ENCODE measurements at regions not wholly inside any gene's neighbourhood (a gene's known extent, or its start where the extent isn't known, plus 50 kb on each side); places are given as distances from the start of the nearest gene placed in this dataset.

- Histone ChIP-seq H3K27ac (ENCODE audit: low read depth, low read length) (no peak overlapping the region), H3K9ac (ENCODE audit: low read length in 5 of 5) (no peak overlapping the region), H3K36me3 (ENCODE audit: control insufficient read depth in 5 of 5, insufficient read depth in 5 of 5, low read length in 5 of 5) (no peaks in the 10 kb centered on the region), H3K9me3 (ENCODE audit: control insufficient read depth in 5 of 5, low read length in 5 of 5) (no peaks in the 10 kb centered on the region), H3K4me3 (ENCODE audit: low read depth in 1 of 5, low read length in 5 of 5) (no peak overlapping the region), H3K4me1 (ENCODE audit: control insufficient read depth in 5 of 5, insufficient read depth in 5 of 5, low read length in 5 of 5) (peaks cover 0 to 15% (median 3%) of the 10 kb centered on the region in 5 donors), H3K27me3 (ENCODE audit: control insufficient read depth in 5 of 5, insufficient read depth in 4 of 5, low read length in 5 of 5) (peaks cover 0 to 3% (median 0%) of the 10 kb centered on the region in 5 donors)
Measured at GRCh38 chr2:16320716-16321115, 344.9 kb downstream of the CYRIA start.

GRCh38 chr2:16319551-16320121 lies 346.0 kb downstream of the CYRIA start:
- Histone ChIP-seq H3K36me3 (ENCODE audit: control insufficient read depth in 5 of 5, insufficient read depth in 5 of 5, low read length in 5 of 5) (no peaks in the 10 kb centered on the region), H3K27me3 (ENCODE audit: control insufficient read depth in 5 of 5, insufficient read depth in 4 of 5, low read length in 5 of 5) (peaks cover 0 to 3% (median 0%) of the 10 kb centered on the region in 5 donors), H3K27ac (ENCODE audit: low read depth, low read length) (no peak overlapping the region), H3K9me3 (ENCODE audit: control insufficient read depth in 5 of 5, low read length in 5 of 5) (no peaks in the 10 kb centered on the region), H3K4me3 (ENCODE audit: low read depth in 1 of 5, low read length in 5 of 5) (no peak overlapping the region), H3K4me1 (ENCODE audit: control insufficient read depth in 5 of 5, insufficient read depth in 5 of 5, low read length in 5 of 5) (peaks cover 0 to 15% (median 3%) of the 10 kb centered on the region in 5 donors), H3K9ac (ENCODE audit: low read length in 5 of 5) (no peak overlapping the region)

- Histone ChIP-seq H3K4me1 (ENCODE audit: control insufficient read depth in 5 of 5, insufficient read depth in 5 of 5, low read length in 5 of 5) (peaks cover 0 to 11% (median 3%) of the 10 kb centered on the region in 5 donors), H3K27me3 (ENCODE audit: control insufficient read depth in 5 of 5, insufficient read depth in 4 of 5, low read length in 5 of 5) (peaks cover 0 to 3% (median 0%) of the 10 kb centered on the region in 5 donors), H3K27ac (ENCODE audit: low read depth, low read length) (no peak overlapping the region), H3K9me3 (ENCODE audit: control insufficient read depth in 5 of 5, low read length in 5 of 5) (no peaks in the 10 kb centered on the region), H3K4me3 (ENCODE audit: low read depth in 1 of 5, low read length in 5 of 5) (no peak overlapping the region), H3K9ac (ENCODE audit: low read length in 5 of 5) (no peak overlapping the region), H3K36me3 (ENCODE audit: control insufficient read depth in 5 of 5, insufficient read depth in 5 of 5, low read length in 5 of 5) (no peaks in the 10 kb centered on the region)
Measured at GRCh38 chr2:16318474-16319195, 347.0 kb downstream of the CYRIA start.

DNA sequence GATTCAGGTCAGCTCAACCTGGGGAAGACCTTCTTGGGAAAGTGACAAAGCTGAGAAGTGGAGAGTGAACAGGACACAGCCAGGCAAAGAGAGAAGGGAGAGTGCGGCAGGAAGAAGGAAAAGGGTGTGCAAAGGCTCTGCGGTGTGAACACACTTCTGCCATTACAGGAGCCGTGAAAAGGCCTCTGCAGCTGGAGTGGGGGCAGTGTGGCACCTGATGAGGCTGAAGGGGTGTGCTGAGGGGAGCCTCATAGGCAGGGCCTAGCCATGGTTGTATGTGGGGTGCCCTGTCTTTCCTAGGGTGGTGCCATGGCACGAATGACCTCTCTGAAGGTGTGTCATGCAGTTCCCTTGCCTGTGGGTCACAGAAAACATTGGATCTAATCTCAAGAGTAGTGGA lies 347.6 kb downstream of the CYRIA start:
- Histone ChIP-seq H3K36me3 (ENCODE audit: control insufficient read depth in 5 of 5, insufficient read depth in 5 of 5, low read length in 5 of 5) (no peaks in the 10 kb centered on the region), H3K9me3 (ENCODE audit: control insufficient read depth in 5 of 5, low read length in 5 of 5) (no peaks in the 10 kb centered on the region), H3K27me3 (ENCODE audit: control insufficient read depth in 5 of 5, insufficient read depth in 4 of 5, low read length in 5 of 5) (peaks cover 0 to 3% (median 0%) of the 10 kb centered on the region in 5 donors), H3K4me1 (ENCODE audit: control insufficient read depth in 5 of 5, insufficient read depth in 5 of 5, low read length in 5 of 5) (peaks cover 0 to 10% (median 3%) of the 10 kb centered on the region in 5 donors), H3K4me3 (ENCODE audit: low read depth in 1 of 5, low read length in 5 of 5) (no peak overlapping the region), H3K27ac (ENCODE audit: low read depth, low read length) (no peak overlapping the region), H3K9ac (ENCODE audit: low read length in 5 of 5) (no peak overlapping the region)

- Histone ChIP-seq H3K4me1 (ENCODE audit: control insufficient read depth in 5 of 5, insufficient read depth in 5 of 5, low read length in 5 of 5) (peaks cover 0 to 3% (median 2%) of the 10 kb centered on the region in 5 donors), H3K36me3 (ENCODE audit: control insufficient read depth in 5 of 5, insufficient read depth in 5 of 5, low read length in 5 of 5) (no peaks in the 10 kb centered on the region), H3K9me3 (ENCODE audit: control insufficient read depth in 5 of 5, low read length in 5 of 5) (no peaks in the 10 kb centered on the region), H3K4me3 (ENCODE audit: low read depth in 1 of 5, low read length in 5 of 5) (no peak overlapping the region), H3K27me3 (ENCODE audit: control insufficient read depth in 5 of 5, insufficient read depth in 4 of 5, low read length in 5 of 5) (peaks cover 0 to 3% (median 0%) of the 10 kb centered on the region in 5 donors), H3K27ac (ENCODE audit: low read depth, low read length) (no peak overlapping the region), H3K9ac (ENCODE audit: low read length in 5 of 5) (no peak overlapping the region)
Measured at GRCh38 chr2:16317211-16317830, 348.3 kb downstream of the CYRIA start.

DNA sequence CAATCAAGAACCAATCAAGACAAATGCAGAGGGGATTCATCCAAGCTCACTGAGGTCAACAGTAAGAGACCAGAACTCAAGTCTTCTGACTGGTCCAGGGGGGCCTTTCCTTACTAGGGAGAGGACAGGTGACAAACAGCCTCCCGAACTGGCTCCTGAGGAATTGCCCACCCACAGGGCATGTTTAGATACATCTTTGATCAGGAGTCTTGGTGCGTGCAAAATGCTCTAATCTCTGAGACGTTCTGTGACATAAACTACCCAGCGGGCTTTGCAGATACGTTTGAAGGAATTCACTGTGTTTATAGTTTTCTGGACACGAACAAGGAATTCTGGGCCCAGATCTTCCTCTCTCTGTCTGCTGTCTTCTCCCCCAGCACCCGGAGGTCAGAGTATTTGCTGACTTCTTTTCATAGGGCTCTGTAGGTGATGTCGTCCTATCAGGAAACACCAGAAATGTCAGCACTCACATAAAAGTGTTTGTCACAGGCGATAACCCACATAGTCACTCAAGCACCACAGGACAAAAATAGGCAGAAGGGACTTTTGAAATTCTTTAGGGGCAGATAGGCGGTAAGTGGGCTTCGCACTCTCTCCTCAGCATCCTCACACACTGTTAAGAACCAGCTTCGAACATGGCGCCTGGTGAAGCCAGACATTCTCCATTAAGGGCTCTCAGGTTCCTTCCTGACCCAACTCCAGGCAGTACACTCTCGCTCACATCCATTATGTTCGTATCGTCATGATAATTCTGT lies 349.0 kb downstream of the CYRIA start:
- no peak overlapping the region for H3K9ac ChIP-seq (ENCODE audit: low read length in 5 of 5)
- no peak overlapping the region for H3K4me3 ChIP-seq (ENCODE audit: low read depth in 1 of 5, low read length in 5 of 5)
- H3K27ac ChIP-seq (ENCODE audit: low read depth, low read length), result no peak overlapping the region
- H3K4me1 ChIP-seq (ENCODE audit: control insufficient read depth in 5 of 5, insufficient read depth in 5 of 5, low read length in 5 of 5), result peaks cover 0 to 3% (median 0%) of the 10 kb centered on the region in 5 donors
- no peaks in the 10 kb centered on the region for H3K9me3 ChIP-seq (ENCODE audit: control insufficient read depth in 5 of 5, low read length in 5 of 5)
- H3K27me3 ChIP-seq (ENCODE audit: control insufficient read depth in 5 of 5, insufficient read depth in 4 of 5, low read length in 5 of 5), result peaks cover 0 to 3% (median 0%) of the 10 kb centered on the region in 5 donors
- H3K36me3 ChIP-seq (ENCODE audit: control insufficient read depth in 5 of 5, insufficient read depth in 5 of 5, low read length in 5 of 5), result no peaks in the 10 kb centered on the region

- Histone ChIP-seq H3K27ac (ENCODE audit: low read depth, low read length) (no peak overlapping the region), H3K4me1 (ENCODE audit: control insufficient read depth in 5 of 5, insufficient read depth in 5 of 5, low read length in 5 of 5) (peaks cover 0 to 3% (median 0%) of the 10 kb centered on the region in 5 donors), H3K36me3 (ENCODE audit: control insufficient read depth in 5 of 5, insufficient read depth in 5 of 5, low read length in 5 of 5) (no peaks in the 10 kb centered on the region), H3K4me3 (ENCODE audit: low read depth in 1 of 5, low read length in 5 of 5) (no peak overlapping the region), H3K27me3 (ENCODE audit: control insufficient read depth in 5 of 5, insufficient read depth in 4 of 5, low read length in 5 of 5) (peaks cover 0 to 3% (median 3%) of the 10 kb centered on the region in 5 donors), H3K9ac (ENCODE audit: low read length in 5 of 5) (no peak overlapping the region), H3K9me3 (ENCODE audit: control insufficient read depth in 5 of 5, low read length in 5 of 5) (no peaks in the 10 kb centered on the region)
Measured at GRCh38 chr2:16315908-16316307, 349.7 kb downstream of the CYRIA start.

GRCh38 chr2:16315458-16315835 lies 350.2 kb downstream of the CYRIA start:
- no peak overlapping the region for H3K27ac ChIP-seq (ENCODE audit: low read depth, low read length)
- no peaks in the 10 kb centered on the region for H3K36me3 ChIP-seq (ENCODE audit: control insufficient read depth in 5 of 5, insufficient read depth in 5 of 5, low read length in 5 of 5)
- no peak overlapping the region for H3K4me3 ChIP-seq (ENCODE audit: low read depth in 1 of 5, low read length in 5 of 5)
- H3K4me1 ChIP-seq (ENCODE audit: control insufficient read depth in 5 of 5, insufficient read depth in 5 of 5, low read length in 5 of 5), result peaks cover 0 to 3% (median 0%) of the 10 kb centered on the region in 5 donors
- H3K27me3 ChIP-seq (ENCODE audit: control insufficient read depth in 5 of 5, insufficient read depth in 4 of 5, low read length in 5 of 5), result peaks cover 0 to 3% (median 3%) of the 10 kb centered on the region in 5 donors
- no peaks in the 10 kb centered on the region for H3K9me3 ChIP-seq (ENCODE audit: control insufficient read depth in 5 of 5, low read length in 5 of 5)
- H3K9ac ChIP-seq (ENCODE audit: low read length in 5 of 5), result no peak overlapping the region

- Histone ChIP-seq H3K9ac (ENCODE audit: low read length in 5 of 5) (no peak overlapping the region), H3K4me1 (ENCODE audit: control insufficient read depth in 5 of 5, insufficient read depth in 5 of 5, low read length in 5 of 5) (peaks cover 0 to 2% (median 0%) of the 10 kb centered on the region in 5 donors), H3K27me3 (ENCODE audit: control insufficient read depth in 5 of 5, insufficient read depth in 4 of 5, low read length in 5 of 5) (peaks cover 0 to 3% (median 3%) of the 10 kb centered on the region in 5 donors), H3K27ac (ENCODE audit: low read depth, low read length) (no peak overlapping the region), H3K9me3 (ENCODE audit: control insufficient read depth in 5 of 5, low read length in 5 of 5) (no peaks in the 10 kb centered on the region), H3K4me3 (ENCODE audit: low read depth in 1 of 5, low read length in 5 of 5) (no peak overlapping the region), H3K36me3 (ENCODE audit: control insufficient read depth in 5 of 5, insufficient read depth in 5 of 5, low read length in 5 of 5) (no peaks in the 10 kb centered on the region)
Measured at GRCh38 chr2:16314691-16315457, 350.8 kb downstream of the CYRIA start.
